ENCODE measurements at regions not wholly inside any gene's neighbourhood (a gene's known extent, or its start where the extent isn't known, plus 50 kb on each side); places are given as distances from the start of the nearest gene placed in this dataset.
"Not testable (repeated sequence)": the region's sequence is repeated elsewhere in the genome, so short reads cannot be mapped to it uniquely, and the experiment has no call there.

DNA sequence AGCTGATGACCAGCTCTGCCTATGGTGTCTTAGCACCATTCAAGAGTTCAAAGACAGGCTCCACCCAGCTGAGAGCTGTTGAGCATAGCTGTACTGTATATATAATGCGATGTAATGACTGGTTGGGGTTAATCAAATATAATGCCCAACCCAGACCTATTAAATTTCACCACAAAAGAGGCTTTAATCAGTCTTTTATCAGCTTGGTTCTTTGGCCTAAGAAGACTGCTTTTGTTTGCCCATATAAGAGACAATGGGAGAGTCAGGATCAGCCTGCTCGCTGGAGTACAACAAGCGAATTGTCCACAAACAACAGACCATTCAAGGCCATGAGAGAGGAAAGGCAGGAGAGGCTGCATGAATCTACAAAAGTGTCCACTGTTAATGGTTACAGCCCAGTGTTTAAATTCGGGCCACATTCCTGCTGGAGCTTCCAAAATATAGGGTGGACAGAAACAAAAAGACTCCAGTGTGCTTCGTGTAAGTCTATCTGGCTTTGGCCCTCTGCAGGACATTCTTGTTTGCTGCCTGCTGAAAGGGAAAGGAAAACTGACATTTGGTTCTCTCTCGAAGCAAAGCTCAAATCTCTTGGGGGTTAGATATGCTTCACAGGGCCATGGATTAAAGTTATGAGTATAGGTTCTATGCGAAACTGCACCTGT is 109.2 kb upstream of the FOXN2 start:
- Histone ChIP-seq H3K4me3 (ENCODE audit: low read length, poor library complexity, severe bottlenecking) (no peak overlapping the region), H3K4me2 (ENCODE audit: low read depth, low read length, poor library complexity, severe bottlenecking) (no peak overlapping the region), H3K9me3 (ENCODE audit: insufficient read depth, low read depth, low read length) (no peaks in the 10 kb centered on the region), H4K20me1 (ENCODE audit: insufficient read depth, low read length, poor library complexity, severe bottlenecking) (no peaks in the 10 kb centered on the region), H3K27me3 (ENCODE audit: insufficient read depth, low read length, poor library complexity, severe bottlenecking) (no peaks in the 10 kb centered on the region), H3K79me2 (ENCODE audit: insufficient read depth, low read length) (no peaks in the 10 kb centered on the region), H3F3A (ENCODE audit: low read depth) (no peaks in the 10 kb centered on the region), H3K9me2 (replicated peaks; ENCODE audit: low read depth, low read length) (no peaks in the 10 kb centered on the region), H3K4me1 (ENCODE audit: insufficient read depth, low read length, poor library complexity, severe bottlenecking) (no peaks in the 10 kb centered on the region), H3K9ac (ENCODE audit: low read depth, low read length, poor library complexity, severe bottlenecking) (no peak overlapping the region), H2AFZ (ENCODE audit: low read length) (no peak overlapping the region), H3K36me3 (ENCODE audit: insufficient read depth, low read length) (no peaks in the 10 kb centered on the region)
- TF ChIP-seq, protein P1, sequence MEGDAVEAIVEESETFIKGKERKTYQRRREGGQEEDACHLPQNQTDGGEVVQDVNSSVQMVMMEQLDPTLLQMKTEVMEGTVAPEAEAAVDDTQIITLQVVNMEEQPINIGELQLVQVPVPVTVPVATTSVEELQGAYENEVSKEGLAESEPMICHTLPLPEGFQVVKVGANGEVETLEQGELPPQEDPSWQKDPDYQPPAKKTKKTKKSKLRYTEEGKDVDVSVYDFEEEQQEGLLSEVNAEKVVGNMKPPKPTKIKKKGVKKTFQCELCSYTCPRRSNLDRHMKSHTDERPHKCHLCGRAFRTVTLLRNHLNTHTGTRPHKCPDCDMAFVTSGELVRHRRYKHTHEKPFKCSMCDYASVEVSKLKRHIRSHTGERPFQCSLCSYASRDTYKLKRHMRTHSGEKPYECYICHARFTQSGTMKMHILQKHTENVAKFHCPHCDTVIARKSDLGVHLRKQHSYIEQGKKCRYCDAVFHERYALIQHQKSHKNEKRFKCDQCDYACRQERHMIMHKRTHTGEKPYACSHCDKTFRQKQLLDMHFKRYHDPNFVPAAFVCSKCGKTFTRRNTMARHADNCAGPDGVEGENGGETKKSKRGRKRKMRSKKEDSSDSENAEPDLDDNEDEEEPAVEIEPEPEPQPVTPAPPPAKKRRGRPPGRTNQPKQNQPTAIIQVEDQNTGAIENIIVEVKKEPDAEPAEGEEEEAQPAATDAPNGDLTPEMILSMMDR (conservative IDR thresholded peaks at IDR 0.05; ENCODE audit: low read length) = no peak
- no peak for TF ChIP-seq EZH2phosphoT487 (IDR thresholded peaks at IDR 0.05; ENCODE audit: borderline replicate concordance)

- H3K9ac ChIP-seq (ENCODE audit: low read depth, low read length, poor library complexity, severe bottlenecking); H3K4me1 ChIP-seq (ENCODE audit: insufficient read depth, low read length, poor library complexity, severe bottlenecking); H3K27me3 ChIP-seq (ENCODE audit: insufficient read depth, low read length, poor library complexity, severe bottlenecking); H3K4me3 ChIP-seq (ENCODE audit: low read length, poor library complexity, severe bottlenecking); H3K9me3 ChIP-seq (ENCODE audit: insufficient read depth, low read depth, low read length); H3F3A ChIP-seq (ENCODE audit: low read depth); H2AFZ ChIP-seq (ENCODE audit: low read length); H4K20me1 ChIP-seq (ENCODE audit: insufficient read depth, low read length, poor library complexity, severe bottlenecking); H3K4me2 ChIP-seq (ENCODE audit: low read depth, low read length, poor library complexity, severe bottlenecking); H3K9me2 ChIP-seq (replicated peaks; ENCODE audit: low read depth, low read length); H3K79me2 ChIP-seq (ENCODE audit: insufficient read depth, low read length); H3K36me3 ChIP-seq (ENCODE audit: insufficient read depth, low read length): not testable (repeated sequence)
Measured at GRCh38 chr2:48206056-48206656, 108.3 kb upstream of the FOXN2 start.

GRCh38 chr2:48207201-48207641 is 107.3 kb upstream of the FOXN2 start:
- no peaks in the 10 kb centered on the region for H3K9me3 ChIP-seq (ENCODE audit: insufficient read depth, low read depth, low read length)
- no peak overlapping the region for H3K9ac ChIP-seq (ENCODE audit: low read depth, low read length, poor library complexity, severe bottlenecking)
- no peaks in the 10 kb centered on the region for H3F3A ChIP-seq (ENCODE audit: low read depth)
- H3K79me2 ChIP-seq (ENCODE audit: insufficient read depth, low read length) = no peaks in the 10 kb centered on the region
- H3K36me3 ChIP-seq (ENCODE audit: insufficient read depth, low read length) = no peaks in the 10 kb centered on the region
- no peak overlapping the region for H3K4me2 ChIP-seq (ENCODE audit: low read depth, low read length, poor library complexity, severe bottlenecking)
- H3K4me1 ChIP-seq (ENCODE audit: insufficient read depth, low read length, poor library complexity, severe bottlenecking) = no peaks in the 10 kb centered on the region
- H3K27me3 ChIP-seq (ENCODE audit: insufficient read depth, low read length, poor library complexity, severe bottlenecking) = no peaks in the 10 kb centered on the region
- TF ChIP-seq EZH2phosphoT487 (IDR thresholded peaks at IDR 0.05; ENCODE audit: borderline replicate concordance) = no peak
- TF ChIP-seq, protein P1 (conservative IDR thresholded peaks at IDR 0.05; ENCODE audit: low read length) = no peak
- H2AFZ ChIP-seq (ENCODE audit: low read length) = no peak overlapping the region
- H3K9me2 ChIP-seq (replicated peaks; ENCODE audit: low read depth, low read length) = no peaks in the 10 kb centered on the region
- H4K20me1 ChIP-seq (ENCODE audit: insufficient read depth, low read length, poor library complexity, severe bottlenecking) = no peaks in the 10 kb centered on the region
- H3K4me3 ChIP-seq (ENCODE audit: low read length, poor library complexity, severe bottlenecking) = no peak overlapping the region

GRCh38 chr2:48207851-48208250 is 106.6 kb upstream of the FOXN2 start:
- H3K27me3 ChIP-seq (ENCODE audit: insufficient read depth, low read length, poor library complexity, severe bottlenecking) = no peaks in the 10 kb centered on the region
- no peaks in the 10 kb centered on the region for H3F3A ChIP-seq (ENCODE audit: low read depth)
- no peaks in the 10 kb centered on the region for H3K9me3 ChIP-seq (ENCODE audit: insufficient read depth, low read depth, low read length)
- TF ChIP-seq EZH2phosphoT487 (IDR thresholded peaks at IDR 0.05; ENCODE audit: borderline replicate concordance) = no peak
- TF ChIP-seq, protein P1 (conservative IDR thresholded peaks at IDR 0.05; ENCODE audit: low read length) = no peak
- H3K9me2 ChIP-seq (replicated peaks; ENCODE audit: low read depth, low read length) = no peaks in the 10 kb centered on the region
- H2AFZ ChIP-seq (ENCODE audit: low read length) = no peak overlapping the region
- H4K20me1 ChIP-seq (ENCODE audit: insufficient read depth, low read length, poor library complexity, severe bottlenecking) = no peaks in the 10 kb centered on the region
- H3K9ac ChIP-seq (ENCODE audit: low read depth, low read length, poor library complexity, severe bottlenecking) = no peak overlapping the region
- no peaks in the 10 kb centered on the region for H3K79me2 ChIP-seq (ENCODE audit: insufficient read depth, low read length)
- H3K4me3 ChIP-seq (ENCODE audit: low read length, poor library complexity, severe bottlenecking) = no peak overlapping the region
- H3K4me2 ChIP-seq (ENCODE audit: low read depth, low read length, poor library complexity, severe bottlenecking) = no peak overlapping the region
- H3K4me1 ChIP-seq (ENCODE audit: insufficient read depth, low read length, poor library complexity, severe bottlenecking) = no peaks in the 10 kb centered on the region
- H3K36me3 ChIP-seq (ENCODE audit: insufficient read depth, low read length) = no peaks in the 10 kb centered on the region
